Right ventricle myocardium inferior (tissue), 1 donor: ENCODE measurements at regions not wholly inside any gene's neighbourhood (a gene's known extent, or its start where the extent isn't known, plus 50 kb on each side); places are given as distances from the start of the nearest gene placed in this dataset.
"Not testable (repeated sequence)": the region's sequence is repeated elsewhere in the genome, so short reads cannot be mapped to it uniquely, and the experiment has no call there.

Experiments used
- ATAC-seq: fragments of 200-7000 bp; cut with Tn5 transposase; one replicate; pipeline ENCODE4 v1.9.1; 2020; ENCODE audit warnings: mild to moderate bottlenecking, moderate library complexity
- DNase-seq: peaks from one replicate; pipeline ENCODE4 v3.0.0; 2021; ENCODE audit errors: missing footprints
- intact Hi-C: fragments of 100-400 bp; cut with DNase I; formaldehyde crosslinking; loops from one replicate; pipeline ENCODE4 v1.11.0; 2022
- donor health status: DM: no; HTN: yes; CAD: no; lungs with severe emphysema.

- no peak for DNase-seq
- intact Hi-C loops, result no loop called here
- ATAC-seq, result no peak
These were observed 318.0 kb upstream of the PTCHD4 start for GRCh38 chr6:48429021-48429420.

GRCh38 chr6:48426636-48427035 is 315.6 kb upstream of the PTCHD4 start:
- intact Hi-C loops, result no loop called here
- DNase-seq (no peak), ATAC-seq (no peak)

- intact Hi-C loops, result no loop called here
- ATAC-seq (no peak), DNase-seq (no peak)
These were observed 312.8 kb upstream of the PTCHD4 start for GRCh38 chr6:48423640-48424365.

GRCh38 chr6:48419992-48420391 is 309.0 kb upstream of the PTCHD4 start:
- intact Hi-C loops, result no loop called here
- DNase-seq, result no peak
- no peak for ATAC-seq

GRCh38 chr6:48417927-48418326 is 306.9 kb upstream of the PTCHD4 start:
- DNase-seq, result no peak
- intact Hi-C loops, result no loop called here

GRCh38 chr6:48412656-48413055 is 301.7 kb upstream of the PTCHD4 start:
- DNase-seq, result no peak
- intact Hi-C loops, result no loop called here
- ATAC-seq, result no peak

More at GRCh38 chr6:48417927-48418326, 306.9 kb upstream of the PTCHD4 start:
- no peak for ATAC-seq

- intact Hi-C loops, result no loop called here
- DNase-seq (no peak), ATAC-seq (no peak)
These were observed 293.9 kb upstream of the PTCHD4 start for GRCh38 chr6:48404927-48405326.

GRCh38 chr6:48403587-48403986 is 292.6 kb upstream of the PTCHD4 start:
- ATAC-seq (no peak), DNase-seq (no peak)
- intact Hi-C loops, result no loop called here

GRCh38 chr6:48401016-48401415 is 290.0 kb upstream of the PTCHD4 start:
- intact Hi-C loops, result no loop called here
- no peak for DNase-seq
- ATAC-seq, result no peak

- intact Hi-C loops, result no loop called here
- DNase-seq (no peak), ATAC-seq (no peak)
These were observed 286.9 kb upstream of the PTCHD4 start for GRCh38 chr6:48397887-48398286.

GRCh38 chr6:48389146-48390043 is 278.4 kb upstream of the PTCHD4 start:
- intact Hi-C loops, result no loop called here
- DNase-seq (peak; percentile 13), ATAC-seq (no peak)

- DNase-seq (no peak), ATAC-seq (no peak)
- intact Hi-C loops, result no loop called here
These were observed 277.0 kb upstream of the PTCHD4 start for GRCh38 chr6:48388044-48388443.

GRCh38 chr6:48378884-48379407 is 267.9 kb upstream of the PTCHD4 start:
- ATAC-seq, result no peak
- DNase-seq, result no peak
- intact Hi-C loops, result no loop called here

GRCh38 chr6:48377115-48377514 is 266.1 kb upstream of the PTCHD4 start:
- intact Hi-C loops, result no loop called here

GRCh38 chr6:48371226-48371625 is 260.2 kb upstream of the PTCHD4 start:
- DNase-seq, ATAC-seq, intact Hi-C loops: not testable (repeated sequence)

More at GRCh38 chr6:48377115-48377514, 266.1 kb upstream of the PTCHD4 start:
- no peak for DNase-seq
- no peak for ATAC-seq

- DNase-seq (no peak), ATAC-seq (no peak)
- intact Hi-C loops, result no loop called here
These were observed 258.1 kb upstream of the PTCHD4 start for GRCh38 chr6:48369100-48369499.

GRCh38 chr6:48325701-48326100 is 214.7 kb upstream of the PTCHD4 start:
- DNase-seq (no peak), ATAC-seq (no peak)
- intact Hi-C loops, result no loop called here

- intact Hi-C loops, result no loop called here
- no peak for DNase-seq
These were observed 207.7 kb upstream of the PTCHD4 start for GRCh38 chr6:48318670-48319069.

GRCh38 chr6:48315915-48316314 is 204.9 kb upstream of the PTCHD4 start:
- intact Hi-C loops, result no loop called here

More at GRCh38 chr6:48318670-48319069, 207.7 kb upstream of the PTCHD4 start:
- ATAC-seq, result no peak

More at GRCh38 chr6:48315915-48316314, 204.9 kb upstream of the PTCHD4 start:
- no peak for ATAC-seq
- no peak for DNase-seq
